Fibroblast of skin of scalp (primary cell): ENCODE measurements at regions not wholly inside any gene's neighbourhood (a gene's known extent, or its start where the extent isn't known, plus 50 kb on each side); places are given as distances from the start of the nearest gene placed in this dataset.

Experiments
- DNase-seq: peaks from one replicate; pipeline ENCODE4 v3.0.0-alpha.2; 2013

GRCh38 chr14:31965735-31966598 lies 111.1 kb upstream of the ARHGAP5 start:
- DNase-seq: no peak

- DNase-seq: no peak
These were observed 110.0 kb upstream of the ARHGAP5 start for GRCh38 chr14:31966896-31967668.

- DNase-seq: no peak
These were observed 109.5 kb upstream of the ARHGAP5 start for GRCh38 chr14:31967669-31967975.

GRCh38 chr14:31968107-31968810 lies 108.8 kb upstream of the ARHGAP5 start:
- DNase-seq: peak; percentile 26

DNA sequence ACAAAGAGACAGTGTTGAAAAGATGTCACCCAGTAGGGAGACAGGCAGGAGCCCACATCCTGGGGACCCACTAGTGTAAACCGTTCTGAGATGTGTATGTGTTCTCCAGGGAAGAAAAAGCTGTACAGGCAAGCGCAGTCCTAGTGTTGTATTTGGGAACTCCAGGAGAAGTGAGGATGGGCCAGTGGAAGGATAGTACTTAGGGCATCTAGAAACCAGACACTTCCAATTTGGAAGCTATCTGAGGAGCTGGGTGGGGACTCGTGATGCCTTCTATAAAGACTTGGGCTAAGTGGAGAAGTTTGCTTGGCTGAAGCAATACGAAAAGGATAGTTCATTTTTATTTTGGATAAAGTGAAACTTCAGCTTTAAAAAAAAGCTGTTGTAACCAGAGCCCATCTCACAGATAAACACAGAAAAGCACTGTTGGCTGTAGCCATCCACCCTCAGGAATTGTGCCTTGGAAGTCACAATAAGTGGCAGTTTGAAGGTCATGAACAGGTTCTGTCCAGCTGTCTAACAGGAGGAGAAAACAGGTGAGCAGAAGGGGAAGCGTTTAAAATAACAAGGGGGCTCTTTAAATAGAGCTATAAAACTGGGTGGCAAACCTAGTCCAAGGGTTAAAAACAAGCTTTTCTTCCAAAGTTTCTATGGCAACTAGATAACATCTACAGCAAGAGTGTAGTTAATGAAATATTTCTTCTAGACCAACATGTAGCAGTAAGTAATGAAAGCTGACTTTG lies 108.0 kb upstream of the ARHGAP5 start:
- no peak for DNase-seq

GRCh38 chr14:31969699-31970240 lies 107.3 kb upstream of the ARHGAP5 start:
- DNase-seq: no peak

- no peak for DNase-seq
These were observed 106.4 kb upstream of the ARHGAP5 start for GRCh38 chr14:31970744-31971143.

GRCh38 chr14:31971612-31972011 lies 105.5 kb upstream of the ARHGAP5 start:
- DNase-seq: no peak

- no peak for DNase-seq
These were observed 100.0 kb upstream of the ARHGAP5 start for GRCh38 chr14:31977001-31977556.

DNA sequence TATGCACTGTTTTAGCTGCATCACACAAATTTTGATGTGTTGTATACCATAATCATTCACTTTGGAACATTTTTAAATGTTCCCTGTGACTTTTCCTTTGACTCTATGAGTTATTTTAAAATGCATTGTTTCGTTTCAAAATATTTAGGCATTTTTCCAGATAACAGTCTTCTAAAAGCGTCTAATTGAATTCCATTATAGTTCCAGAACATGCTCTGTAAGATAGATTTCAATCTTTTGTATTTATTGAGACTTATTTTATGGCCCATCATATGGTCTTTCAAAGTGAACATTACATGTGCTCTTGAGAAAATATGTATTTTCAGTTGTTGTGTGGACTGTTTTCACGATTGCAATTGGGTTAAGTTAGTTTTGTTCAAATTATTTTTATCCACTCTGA lies 98.7 kb upstream of the ARHGAP5 start:
- no peak for DNase-seq

DNA sequence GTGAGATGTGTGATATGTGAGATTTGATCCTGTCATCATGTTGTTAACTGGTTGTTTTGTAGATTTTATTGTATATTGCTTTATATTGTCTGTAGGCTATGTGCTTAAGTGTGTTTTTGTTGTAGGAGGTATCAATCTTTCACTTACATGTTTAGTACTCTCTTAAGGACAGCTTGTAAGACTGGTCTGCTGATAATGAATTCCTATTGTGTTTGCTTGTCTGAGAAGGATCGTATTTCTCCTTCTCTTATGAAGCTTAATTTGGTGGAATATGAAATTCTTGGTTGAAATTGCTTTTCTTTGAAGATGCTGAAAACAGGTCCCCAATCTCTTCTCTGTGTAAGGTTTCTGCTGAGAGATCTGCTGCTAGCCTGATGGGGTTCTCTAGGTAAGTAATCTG lies 94.5 kb upstream of the ARHGAP5 start:
- no peak for DNase-seq

- no peak for DNase-seq
These were observed 90.7 kb upstream of the ARHGAP5 start for GRCh38 chr14:31986405-31986804.

DNA sequence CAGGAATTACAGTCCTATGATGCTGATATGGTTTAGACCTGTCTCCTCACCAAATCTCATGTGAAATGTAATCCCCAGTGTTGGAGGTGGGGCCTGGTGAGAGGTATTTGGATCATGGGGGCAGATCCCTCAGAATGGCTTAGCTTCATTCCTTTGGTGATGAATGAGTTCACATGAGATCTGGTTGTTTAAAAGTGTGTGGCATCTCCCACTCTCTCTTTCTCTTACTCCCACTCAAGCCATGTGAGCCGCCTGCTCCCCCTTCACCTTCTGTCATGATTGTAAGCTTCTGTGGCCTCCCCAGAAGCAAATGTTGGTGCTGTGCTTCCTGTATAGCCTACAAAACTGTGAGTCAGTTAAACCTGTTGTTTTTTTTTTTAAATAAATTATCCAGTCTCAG lies 89.4 kb upstream of the ARHGAP5 start:
- DNase-seq: no peak

- no peak for DNase-seq
These were observed 88.9 kb upstream of the ARHGAP5 start for GRCh38 chr14:31988244-31988643.

DNA sequence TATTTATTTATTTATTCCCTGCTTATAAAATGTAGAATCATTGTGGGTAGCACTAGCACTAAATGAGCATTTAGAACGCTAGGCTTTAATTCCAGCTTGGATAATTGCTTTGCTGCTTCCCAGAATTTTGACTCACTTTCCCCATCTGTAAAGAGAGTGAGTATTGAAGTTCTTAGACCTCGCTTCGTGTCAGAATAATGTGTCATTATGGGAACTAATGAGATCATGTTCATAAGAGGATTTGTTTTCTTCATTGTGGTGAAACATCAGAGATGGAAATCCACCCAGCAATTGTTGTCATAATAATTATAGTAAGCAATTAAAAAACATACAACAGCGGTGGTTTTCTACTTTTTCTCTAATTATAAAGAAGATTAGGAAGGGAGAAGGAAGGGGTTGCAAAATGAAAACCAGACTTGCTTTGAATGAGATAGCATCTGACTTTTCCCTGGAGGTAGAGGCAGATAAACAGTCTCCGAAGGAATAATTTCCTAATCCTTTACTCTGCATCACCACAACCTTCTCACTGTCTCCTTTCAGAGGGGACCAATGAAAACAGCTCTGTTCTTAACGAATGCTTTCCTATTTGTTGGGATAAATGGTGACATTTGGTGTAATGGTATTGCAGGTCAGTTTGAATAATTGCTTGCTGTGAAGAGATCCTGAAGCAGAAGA lies 86.8 kb upstream of the ARHGAP5 start:
- DNase-seq: no peak

DNA sequence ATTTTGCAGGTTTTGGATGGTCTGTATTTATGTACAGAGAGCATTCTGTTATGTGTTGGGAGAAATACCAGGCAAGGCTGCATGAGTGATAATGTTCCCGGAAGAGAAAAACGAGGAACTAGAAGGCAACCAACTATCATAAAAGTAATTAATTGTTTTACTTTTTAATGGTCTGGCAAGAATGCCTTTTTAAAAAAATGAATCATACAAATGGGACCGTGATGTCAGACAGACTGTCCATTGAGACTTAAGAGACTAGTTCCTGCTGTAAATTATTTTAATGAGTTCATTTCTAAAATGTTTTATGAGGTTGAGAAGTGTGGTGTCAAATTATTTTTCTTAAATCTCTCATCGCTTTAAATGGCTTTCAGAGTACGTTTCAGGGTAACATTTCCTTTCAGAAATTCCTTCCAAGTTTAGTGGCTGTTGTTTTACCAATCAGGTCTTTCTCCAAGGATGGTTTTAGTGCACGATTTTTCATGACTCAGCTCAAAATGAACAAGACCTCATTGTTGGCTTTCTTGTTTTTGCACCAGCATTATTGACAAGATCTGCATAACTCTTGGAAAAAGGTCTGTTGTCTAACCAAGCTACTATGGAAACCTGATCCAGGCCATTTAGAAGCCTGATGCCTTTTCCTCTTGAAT lies 86.1 kb upstream of the ARHGAP5 start:
- DNase-seq: peak; percentile 23

DNA sequence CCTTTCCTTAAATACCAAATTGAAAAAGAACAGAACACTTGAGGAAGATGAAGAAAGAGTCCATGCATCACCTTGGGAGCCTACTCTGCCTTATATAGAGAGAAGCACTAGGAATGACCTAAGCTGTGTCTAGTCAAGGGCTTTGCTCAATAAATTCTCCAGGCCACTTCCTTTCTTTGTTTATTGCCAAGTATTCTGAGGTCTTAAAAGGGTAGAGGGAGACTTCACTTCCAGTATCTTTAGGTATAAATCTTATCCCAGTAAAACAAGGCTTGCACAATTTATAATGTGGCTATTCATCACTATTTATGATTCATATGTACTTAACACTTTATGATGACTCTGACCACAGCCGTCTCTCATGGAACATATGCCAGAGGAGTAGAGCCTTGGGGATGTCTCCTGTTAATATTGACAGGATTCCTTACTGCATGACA lies 85.1 kb upstream of the ARHGAP5 start:
- peak; percentile 82 for DNase-seq

DNA sequence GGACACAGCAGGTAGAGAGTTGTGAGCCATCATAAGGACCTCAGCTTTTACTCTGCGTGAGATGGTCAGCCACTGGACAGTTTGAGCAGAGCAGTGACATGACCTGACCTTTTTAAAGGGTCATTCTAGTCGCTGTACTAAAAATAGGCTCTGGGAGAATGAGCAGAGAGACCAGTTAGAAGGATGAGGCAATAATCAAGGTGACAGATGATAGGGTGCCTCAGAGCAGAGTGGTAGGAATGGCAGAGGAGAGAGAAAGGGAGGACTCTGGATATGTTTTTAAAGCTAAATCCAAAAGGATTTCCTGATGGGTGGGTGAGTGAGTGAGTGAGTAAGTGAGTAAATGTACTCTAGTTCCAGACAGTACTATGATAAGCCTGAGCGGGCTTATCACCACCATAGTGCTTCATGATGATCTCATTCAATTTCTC lies 83.6 kb upstream of the ARHGAP5 start:
- peak; percentile 21 for DNase-seq

DNA sequence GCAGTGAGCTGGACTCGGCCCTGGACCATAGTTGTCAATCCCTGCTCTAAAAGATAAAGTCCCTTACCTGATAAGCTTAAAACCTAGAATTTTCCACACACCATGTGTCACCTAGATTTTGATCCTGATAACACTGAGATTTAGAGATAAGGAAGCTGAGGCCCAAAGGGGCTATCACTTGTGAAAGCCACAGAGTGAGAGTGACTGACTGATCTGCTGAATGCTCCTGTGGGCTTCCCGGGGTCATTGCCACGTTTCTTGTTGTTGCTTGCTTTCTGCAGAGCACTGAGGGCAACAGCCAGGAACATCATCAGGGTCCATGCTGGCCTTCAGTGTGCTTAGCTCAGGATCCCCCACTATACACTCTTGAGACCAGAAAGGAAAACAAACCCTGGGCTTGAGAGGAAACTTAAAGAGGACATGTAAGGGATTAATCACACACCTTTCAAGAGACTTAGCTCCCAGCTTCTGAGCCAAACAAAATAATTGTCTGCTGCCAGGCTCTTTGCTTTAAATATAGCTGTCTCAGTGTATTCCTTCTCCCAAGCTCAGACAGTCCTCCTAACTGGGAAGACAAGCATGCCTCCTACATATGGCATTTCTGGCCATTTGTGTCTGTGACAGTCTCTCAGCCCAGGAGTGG lies 82.6 kb upstream of the ARHGAP5 start:
- peak; percentile 7 for DNase-seq

- no peak for DNase-seq
These were observed 73.5 kb upstream of the ARHGAP5 start for GRCh38 chr14:32003585-32003984.
